Gastrocnemius medialis (tissue), 4 donors: ENCODE measurements at regions not wholly inside any gene's neighbourhood (a gene's known extent, or its start where the extent isn't known, plus 50 kb on each side); places are given as distances from the start of the nearest gene placed in this dataset.

Experiments
- ATAC-seq, 2 donors: fragments of 150-250 bp; one replicate each; pipeline ENCODE4 v1.9.1; 2016
- DNase-seq, 2 donors: peaks; one replicate each; pipeline ENCODE4 v3.0.0-alpha.2; 2019
- H3K27ac ChIP-seq, 4 donors: fragments of 200-600 bp; sonication (generic); 1 replicate in 1 of 4; 2 replicates in 3 of 4; pipeline ENCODE4 v1.5.1; 2016 to 2018; ENCODE audit warnings: mild to moderate bottlenecking in 2 of 4, moderate library complexity in 1 of 4
- H3K27me3 ChIP-seq, 3 donors: fragments of 200-600 bp; sonication (generic) in 2 of 3; 1 replicate in 1 of 3; 2 replicates in 2 of 3; pipeline versions ENCODE4 v1.5.1 to v1.6.0; 2016 to 2019; ENCODE audit warnings: mild to moderate bottlenecking in 1 of 3, moderate library complexity in 1 of 3
- H3K36me3 ChIP-seq, 2 donors: fragments of 200-600 bp; sonication (generic) in 1 of 2; one replicate each; pipeline ENCODE4 v1.5.1; 2017 to 2018
- H3K4me1 ChIP-seq, 2 donors: fragments of 200-600 bp; sonication (generic) in 1 of 2; one replicate each; pipeline ENCODE4 v1.5.1; 2016 to 2017; ENCODE audit warnings: mild to moderate bottlenecking in 2 of 2
- H3K4me3 ChIP-seq, 4 donors: fragments of 200-600 bp; sonication (generic) in 3 of 4; 1 replicate in 1 of 4; 2 replicates in 3 of 4; pipeline ENCODE4 v1.5.1; 2016 to 2019; ENCODE audit warnings: mild to moderate bottlenecking in 2 of 4
- H3K9me3 ChIP-seq, 3 donors: fragments of 200-600 bp; sonication (generic) in 2 of 3; 1 replicate in 1 of 3; 2 replicates in 2 of 3; pipeline ENCODE4 v1.5.1; 2016 to 2019
- CTCF ChIP-seq, 5 experiments: fragments of 450-650 bp in 3 of 5; fragments of 200-600 bp in 2 of 5; sonication (generic) in 2 of 5; IDR thresholded peaks in 4 of 5; conservative IDR thresholded peaks in 1 of 5; 1 replicate in 4 of 5; 2 replicates in 1 of 5; pipeline ENCODE4 v1.5.1; 2016 to 2019; ENCODE audit warnings: antibody characterized with exemption in 5 of 5, mild to moderate bottlenecking in 3 of 5, moderate library complexity in 3 of 5
- POLR2A ChIP-seq, 2 donors: fragments of 450-650 bp; IDR thresholded peaks; one replicate each; pipeline ENCODE4 v1.6.1; 2017; ENCODE audit warnings: antibody characterized with exemption in 2 of 2, mild to moderate bottlenecking in 2 of 2, moderate library complexity in 2 of 2
- in situ Hi-C, 4 donors: fragments of 200-750 bp; cut with MboI; loops; one replicate each; pipeline versions ENCODE4 v1.15.0 to v1.8.0; 2017; ENCODE audit warnings: low sequenced_read_pairs in 4 of 4
- intact Hi-C: fragments of 100-400 bp; cut with DNase I; formaldehyde crosslinking; loops from one replicate; pipeline ENCODE4 v1.15.1; 2023; ENCODE audit warnings: low total_unique reads

GRCh38 chr9:6133346-6134063, 82.1 kb upstream of the IL33 start:
- Histone ChIP-seq H3K27me3 (no peaks in the 10 kb centered on the region), H3K4me1 (no peaks in the 10 kb centered on the region), H3K36me3 (no peaks in the 10 kb centered on the region), H3K27ac (no peak overlapping the region), H3K9me3 (no peaks in the 10 kb centered on the region), H3K4me3 (no peak overlapping the region)
- DNase-seq (no peak), ATAC-seq (no peak)
- TF ChIP-seq CTCF (IDR thresholded peaks at IDR 0.05 in 4 of 5, conservative IDR thresholded peaks at IDR 0.05 in 1 of 5) (no peak), POLR2A (IDR thresholded peaks at IDR 0.05) (no peak)
- in situ Hi-C loops: no loop called here
- intact Hi-C loops: no loop called here

GRCh38 chr9:6132650-6133049, 83.0 kb upstream of the IL33 start:
- no peak for TF ChIP-seq CTCF (IDR thresholded peaks at IDR 0.05 in 4 of 5, conservative IDR thresholded peaks at IDR 0.05 in 1 of 5)
- no peak for TF ChIP-seq POLR2A (IDR thresholded peaks at IDR 0.05)
- ATAC-seq (no peak), DNase-seq (no peak)
- in situ Hi-C loops (no loop called here), intact Hi-C loops (no loop called here)
- Histone ChIP-seq H3K4me3 (no peak overlapping the region), H3K36me3 (no peaks in the 10 kb centered on the region), H3K27me3 (no peaks in the 10 kb centered on the region), H3K4me1 (no peaks in the 10 kb centered on the region), H3K27ac (no peak overlapping the region), H3K9me3 (no peaks in the 10 kb centered on the region)

- DNase-seq (no peak), ATAC-seq (no peak)
- Histone ChIP-seq H3K27ac (no peak overlapping the region), H3K27me3 (no peaks in the 10 kb centered on the region), H3K4me1 (peaks cover 8 to 15% of the 10 kb centered on the region in 2 donors), H3K4me3 (no peak overlapping the region), H3K36me3 (no peaks in the 10 kb centered on the region), H3K9me3 (no peaks in the 10 kb centered on the region)
- TF ChIP-seq POLR2A (IDR thresholded peaks at IDR 0.05) (no peak), CTCF (IDR thresholded peaks at IDR 0.05 in 4 of 5, conservative IDR thresholded peaks at IDR 0.05 in 1 of 5) (no peak)
- in situ Hi-C loops: no loop called here
- intact Hi-C loops: no loop called here
Observed at GRCh38 chr9:6128030-6128429, 87.6 kb upstream of the IL33 start.

GRCh38 chr9:6126377-6126776, 89.2 kb upstream of the IL33 start:
- DNase-seq (no peak), ATAC-seq (no peak)
- Histone ChIP-seq H3K36me3 (no peaks in the 10 kb centered on the region), H3K4me1 (peaks cover 8 to 15% of the 10 kb centered on the region in 2 donors), H3K27me3 (no peaks in the 10 kb centered on the region), H3K27ac (no peak overlapping the region), H3K4me3 (no peak overlapping the region), H3K9me3 (no peaks in the 10 kb centered on the region)
- intact Hi-C loops: no loop called here
- TF ChIP-seq CTCF (IDR thresholded peaks at IDR 0.05 in 4 of 5, conservative IDR thresholded peaks at IDR 0.05 in 1 of 5): no peak
- no peak for TF ChIP-seq POLR2A (IDR thresholded peaks at IDR 0.05)
- in situ Hi-C loops: no loop called here

GRCh38 chr9:6123416-6123815, 92.2 kb upstream of the IL33 start:
- no peaks in the 10 kb centered on the region for H3K27me3 ChIP-seq
- H3K4me3 ChIP-seq: no peak overlapping the region
- peaks cover 8 to 15% of the 10 kb centered on the region in 2 donors for H3K4me1 ChIP-seq
- DNase-seq (no peak), ATAC-seq (peak; percentile 33 to 82)
- H3K9me3 ChIP-seq: no peaks in the 10 kb centered on the region
- no peak overlapping the region for H3K27ac ChIP-seq
- intact Hi-C loops: no loop called here
- in situ Hi-C loops: no loop called here
- no peaks in the 10 kb centered on the region for H3K36me3 ChIP-seq
- TF ChIP-seq CTCF (IDR thresholded peaks at IDR 0.05 in 4 of 5, conservative IDR thresholded peaks at IDR 0.05 in 1 of 5) (no peak), POLR2A (IDR thresholded peaks at IDR 0.05) (no peak)
